Endothelial cell of umbilical vein (primary cell): ENCODE measurements at regions not wholly inside any gene's neighbourhood (a gene's known extent, or its start where the extent isn't known, plus 50 kb on each side); places are given as distances from the start of the nearest gene placed in this dataset.

Experiments used
- BruUV-seq: library from RNA; stranded (reverse); fragments of 400-500 nt; replicated peaks from 2 replicates; lab custom pipeline; 2021; lab: Mats Ljungman, UMichigan
- CTCF ChIA-PET: fragments of 300-600, 350-600 bp; sonication (Branson Sonifier 250); formaldehyde crosslinking; loops from one replicate; lab custom pipeline; 2021; ENCODE audit warnings: antibody characterized with exemption, inconsistent platforms; lab: Charles Lee
- POLR2A ChIA-PET: fragments of 300-600, 350-600 bp; sonication (Branson Sonifier 250); formaldehyde crosslinking; loops from one replicate; lab custom pipeline; 2021; ENCODE audit warnings: antibody characterized with exemption, inconsistent platforms; lab: Charles Lee
- DNase-seq: peaks from one replicate; pipeline ENCODE4 v3.0.0-alpha.2; 2011; ENCODE audit warnings: low read depth, low spot score
- FAIRE-seq: peaks from 2 replicates; lab custom pipeline; 2011; peaks lifted over from hg19 to GRCh38; lab: Jason Lieb, UNC
- H2AFZ ChIP-seq: 2 replicates; pipeline ENCODE4 v1.6.0; 2012; ENCODE audit warnings: low read depth, low read length, control low read depth, inconsistent platforms
- H3K27ac ChIP-seq: 2 replicates; pipeline ENCODE4 v1.5.1; 2011; ENCODE audit warnings: low read depth, mild to moderate bottlenecking, control low read depth, low read length, moderate library complexity; ENCODE audit not compliant: insufficient read depth
- H3K27me3 ChIP-seq, 2 experiments: 2 replicates each; pipeline versions ENCODE4 v1.6.0 to v1.6.1; 2011; ENCODE audit warnings: low read length in 2 of 2, mixed read lengths in 1 of 2; ENCODE audit not compliant: control insufficient read depth in 2 of 2, insufficient read depth in 2 of 2
- H3K36me3 ChIP-seq, 2 experiments: 2 replicates in 1 of 2; 3 replicates in 1 of 2; pipeline ENCODE4 v1.5.1; 2011; ENCODE audit warnings: low read length in 2 of 2, mild to moderate bottlenecking in 1 of 2, moderate library complexity in 1 of 2; ENCODE audit not compliant: control insufficient read depth in 2 of 2, insufficient read depth in 2 of 2; ENCODE audit errors: extremely low read depth in 1 of 2
- H3K4me1 ChIP-seq: 3 replicates; pipeline ENCODE4 v1.5.1; 2011; ENCODE audit warnings: mild to moderate bottlenecking, low read length; ENCODE audit not compliant: control insufficient read depth, insufficient read depth; ENCODE audit errors: extremely low read depth
- H3K4me2 ChIP-seq: 2 replicates; pipeline ENCODE4 v1.6.1; 2011; ENCODE audit warnings: low read length, control low read depth, mixed read lengths; ENCODE audit not compliant: insufficient read depth
- H3K4me3 ChIP-seq, 3 experiments: fragments of 200-600 bp in 1 of 3; sonication (generic), shearing (Covaris generic) in 1 of 3; replicated peaks in 1 of 3; 2 replicates each; pipeline ENCODE4 v1.5.1; 2011 to 2016; ENCODE audit warnings: control low read depth in 3 of 3, low read length in 3 of 3, mild to moderate bottlenecking in 2 of 3, inconsistent platforms in 1 of 3, low read depth in 1 of 3, moderate library complexity in 1 of 3; ENCODE audit not compliant: insufficient read depth in 1 of 3
- H3K79me2 ChIP-seq: 2 replicates; pipeline ENCODE4 v1.6.0; 2012; ENCODE audit warnings: low read length, inconsistent platforms; ENCODE audit not compliant: control insufficient read depth, insufficient read depth
- H3K9ac ChIP-seq: replicated peaks from 2 replicates; pipeline ENCODE3; 2011; ENCODE audit warnings: low read length, control low read depth; ENCODE audit not compliant: insufficient read depth; ENCODE audit errors: extremely low read depth
- H3K9me1 ChIP-seq: replicated peaks from 3 replicates; pipeline ENCODE4 v1.6.0; 2011; ENCODE audit warnings: mild to moderate bottlenecking, low read length; ENCODE audit not compliant: control insufficient read depth, insufficient read depth; ENCODE audit errors: extremely low read depth
- H3K9me3 ChIP-seq: replicated peaks from 2 replicates; pipeline ENCODE4 v1.5.1; 2012; ENCODE audit warnings: low read length, inconsistent platforms; ENCODE audit not compliant: control insufficient read depth, insufficient read depth
- H4K20me1 ChIP-seq: replicated peaks from 2 replicates; pipeline ENCODE3; 2011; ENCODE audit warnings: mild to moderate bottlenecking, low read length; ENCODE audit not compliant: control insufficient read depth, insufficient read depth; ENCODE audit errors: extremely low read depth
- CTCF ChIP-seq, 2 donors: IDR thresholded peaks; 1 replicate in 1 of 2; 2 replicates in 1 of 2; pipeline ENCODE4 v1.5.1; 2011; ENCODE audit warnings: low read length in 2 of 2, mild to moderate bottlenecking in 2 of 2, moderate library complexity in 2 of 2, control low read depth in 1 of 2, inconsistent platforms in 1 of 2, low read depth in 1 of 2; ENCODE audit not compliant: insufficient read depth in 1 of 2; ENCODE audit errors: extremely low read depth in 1 of 2
- EZH2 ChIP-seq: IDR thresholded peaks from 2 replicates; pipeline ENCODE4 v1.6.1; 2012; ENCODE audit warnings: borderline replicate concordance, low read depth, mild to moderate bottlenecking, moderate library complexity, low read length, inconsistent platforms; ENCODE audit not compliant: severe bottlenecking
- FOS ChIP-seq: IDR thresholded peaks from 2 replicates; pipeline ENCODE4 v1.6.1; 2011; ENCODE audit warnings: mild to moderate bottlenecking, low read length, moderate library complexity, borderline replicate concordance; ENCODE audit not compliant: insufficient read depth
- GATA2 ChIP-seq: IDR thresholded peaks from 2 replicates; pipeline ENCODE4 v1.7.0; 2011; ENCODE audit warnings: low read depth, mild to moderate bottlenecking, moderate library complexity, mixed read lengths, low read length; ENCODE audit not compliant: insufficient read length, insufficient read depth
- JUN ChIP-seq: IDR thresholded peaks from 2 replicates; pipeline ENCODE4 v1.6.1; 2011; ENCODE audit warnings: borderline replicate concordance, low read depth; ENCODE audit not compliant: insufficient read length, insufficient read depth
- MAX ChIP-seq: IDR thresholded peaks from 2 replicates; pipeline ENCODE4 v1.6.1; 2011; ENCODE audit not compliant: insufficient read depth, insufficient read length
- MYC ChIP-seq: IDR thresholded peaks from one replicate; pipeline ENCODE4 v1.6.1; 2011; ENCODE audit warnings: mild to moderate bottlenecking, low read depth, low read length
- POLR2A ChIP-seq: IDR thresholded peaks from 2 replicates; pipeline ENCODE4 v1.6.1; 2012; ENCODE audit warnings: low read depth, mild to moderate bottlenecking, control low read depth, low read length
- POLR2AphosphoS5 ChIP-seq: IDR thresholded peaks from 2 replicates; pipeline ENCODE4 v1.6.1; 2012; ENCODE audit warnings: low read depth, mild to moderate bottlenecking, control low read depth, low read length, moderate library complexity; ENCODE audit not compliant: insufficient read depth
- dilution Hi-C: fragments of 300-500 bp; cut with MboI; formaldehyde crosslinking; loops from one replicate; pipeline ENCODE4 v1.15.0; 2019; ENCODE audit warnings: low sequenced_read_pairs; ENCODE audit not compliant: extremely low pct_ligation_motif_present
- intact Hi-C: fragments of 100-400 bp; cut with micrococcal nuclease; formaldehyde crosslinking; loops from one replicate; pipeline ENCODE4 v1.10.0; 2022

GRCh38 chr3:156612903-156613302 is 58.0 kb upstream of the SSR3 start:
- H3K9me1 ChIP-seq = no peaks in the 10 kb centered on the region
- intact Hi-C loops (no loop called here), dilution Hi-C loops (no loop called here)
- no peak overlapping the region for H3K9ac ChIP-seq
- no peaks in the 10 kb centered on the region for H3K79me2 ChIP-seq
- ChIA-PET CTCF (no interaction called here), POLR2A (no interaction called here)
- H3K4me1 ChIP-seq = peaks cover 11% of the 10 kb centered on the region
- FAIRE-seq (no peak), DNase-seq (no peak)
- H4K20me1 ChIP-seq = no peaks in the 10 kb centered on the region
- TF ChIP-seq MAX = no peak
- no peak for TF ChIP-seq FOS
- TF ChIP-seq POLR2A = no peak
- no peak for TF ChIP-seq EZH2
- no peak for TF ChIP-seq CTCF (IDR thresholded peaks at IDR 0.05; ENCODE audit: extremely low read depth in 1 of 2, insufficient read depth in 1 of 2, low read depth in 1 of 2, low read length in 2 of 2)
- no peak for TF ChIP-seq JUN
- TF ChIP-seq GATA2 = no peak
- TF ChIP-seq MYC = no peak
- no peak for TF ChIP-seq POLR2AphosphoS5
- H3K27me3 ChIP-seq = no peaks in the 10 kb centered on the region
- H3K4me2 ChIP-seq = no peak overlapping the region
- no peaks in the 10 kb centered on the region for H3K36me3 ChIP-seq
- no peak overlapping the region for H3K4me3 ChIP-seq
- no TSS peak for BruUV-seq
- H2AFZ ChIP-seq = no peak overlapping the region
- H3K27ac ChIP-seq = no peak overlapping the region
- no peaks in the 10 kb centered on the region for H3K9me3 ChIP-seq
